ENCODE measurements at regions not wholly inside any gene's neighbourhood (a gene's known extent, or its start where the extent isn't known, plus 50 kb on each side); places are given as distances from the start of the nearest gene placed in this dataset.
"Not testable (repeated sequence)": the region's sequence is repeated elsewhere in the genome, so short reads cannot be mapped to it uniquely, and the experiment has no call there.

DNA sequence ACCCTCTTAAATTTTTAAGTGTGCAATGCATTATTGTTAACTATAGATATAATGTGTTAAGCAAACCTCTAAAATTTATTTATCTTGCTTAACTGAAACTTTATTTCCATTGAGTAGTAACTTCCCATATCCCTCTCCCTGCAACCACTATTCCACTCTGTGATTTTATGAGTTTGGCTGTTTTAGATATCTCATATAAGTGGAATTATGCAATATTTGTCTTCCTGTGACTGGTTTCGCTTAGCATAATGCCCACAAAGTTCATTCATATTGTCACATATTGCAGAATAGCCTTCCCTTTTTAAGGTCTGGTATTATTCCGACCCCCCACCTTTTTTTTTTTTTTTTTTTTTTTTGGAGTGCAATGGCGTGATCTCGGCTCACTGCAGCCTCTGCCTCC is 247.6 kb downstream of the EMP1 start:
- DNase-seq (ENCODE audit: low read depth in 2 of 2): no peak

DNA sequence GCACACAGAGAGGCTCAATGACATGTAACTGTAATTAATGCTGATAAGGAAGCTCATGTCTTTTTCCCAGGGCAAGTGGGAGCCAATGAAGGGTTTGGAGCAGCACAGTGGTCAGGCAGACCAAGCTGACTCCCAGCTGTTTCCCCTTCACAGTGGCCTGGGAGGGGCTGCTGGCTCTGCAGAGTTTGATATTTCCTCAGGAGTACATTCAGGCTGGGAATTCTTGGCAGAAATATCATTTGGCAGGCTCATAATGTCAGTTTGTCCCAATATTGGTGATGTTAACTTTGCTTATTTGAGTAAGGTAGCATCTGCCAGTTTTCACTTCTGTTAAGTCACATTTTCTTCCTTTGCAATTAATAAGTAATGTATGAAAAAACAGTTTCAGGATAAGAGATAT is 247.0 kb downstream of the EMP1 start:
- no peak for DNase-seq (ENCODE audit: low read depth in 2 of 2)

DNA sequence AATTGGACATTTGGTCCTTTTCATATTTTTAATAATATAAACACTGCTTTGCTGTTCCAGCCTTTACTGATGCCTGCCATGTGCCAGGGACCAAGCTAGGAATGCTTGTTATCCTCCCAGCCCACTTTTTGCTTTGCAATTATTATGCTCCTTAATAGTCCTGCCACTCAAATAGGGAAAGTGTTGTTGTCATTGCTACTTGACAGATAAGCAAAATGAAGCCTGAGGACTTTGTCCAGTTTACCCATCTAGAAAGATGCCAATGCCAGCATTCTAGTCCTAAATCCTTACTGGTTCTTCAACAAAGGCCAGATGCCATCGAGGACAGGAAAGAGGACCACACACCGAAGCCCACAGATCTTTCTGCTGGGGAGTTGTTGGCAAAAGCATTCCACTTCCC is 246.5 kb downstream of the EMP1 start:
- DNase-seq (ENCODE audit: low read depth in 2 of 2): no peak

DNA sequence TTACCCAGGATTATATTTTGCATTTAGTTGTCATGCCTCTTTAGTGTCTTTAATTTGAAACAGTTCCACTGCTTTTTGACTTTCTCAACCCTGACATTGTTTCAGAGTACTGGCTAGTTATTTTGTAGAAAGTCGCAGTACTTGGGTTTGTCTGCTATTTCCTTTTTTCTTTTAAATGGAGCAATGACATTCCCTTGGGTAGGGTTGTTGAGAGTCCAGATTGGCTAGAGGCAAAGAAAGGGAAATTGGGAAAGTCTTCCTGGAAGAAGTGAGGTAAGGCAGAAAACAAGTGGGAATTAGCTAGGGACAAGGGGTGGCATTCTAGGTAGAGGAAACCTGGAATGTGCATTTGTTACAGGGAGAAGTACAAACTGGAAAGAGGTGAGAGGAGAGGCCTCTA is 245.9 kb downstream of the EMP1 start:
- DNase-seq (ENCODE audit: low read depth in 2 of 2): no peak

DNA sequence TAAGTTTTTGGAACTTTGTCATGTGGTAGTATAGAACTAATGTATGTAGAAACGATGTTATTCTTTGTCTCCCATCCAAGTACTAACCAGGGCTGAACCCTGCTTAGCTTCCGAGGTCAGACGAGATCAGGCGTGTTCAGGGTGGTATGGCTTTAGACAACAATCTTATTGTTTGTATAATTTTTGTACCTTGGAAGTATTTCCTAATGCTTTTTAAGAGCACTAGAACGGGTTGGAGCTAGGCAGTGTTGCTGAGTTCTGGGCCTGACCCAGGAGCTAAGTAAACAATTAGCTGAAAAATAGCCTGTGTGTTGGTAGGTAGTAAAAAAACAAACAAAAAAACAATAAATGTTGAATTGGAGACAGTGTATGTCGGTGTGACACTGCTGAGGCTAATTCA is 244.3 kb downstream of the EMP1 start:
- no peak for DNase-seq (ENCODE audit: low read depth in 2 of 2)

DNA sequence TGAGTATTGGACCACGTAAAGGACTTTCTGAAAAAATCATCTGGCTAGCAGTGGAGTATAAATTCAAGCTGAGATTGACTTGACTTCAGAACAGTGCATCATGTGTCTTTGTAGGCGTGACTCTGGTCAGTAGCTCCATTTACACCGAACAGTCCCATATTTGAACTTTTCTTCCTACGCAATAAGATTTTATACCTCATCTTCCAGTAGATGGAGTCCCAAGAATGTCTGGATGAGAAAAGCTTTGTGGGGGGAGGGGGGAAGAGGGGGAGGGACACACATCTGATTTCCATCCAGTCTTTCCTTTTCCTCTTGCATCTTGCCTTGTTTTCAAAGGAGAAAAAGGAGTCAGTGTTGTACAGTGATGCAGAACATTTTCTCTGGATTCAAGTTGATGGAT is 241.0 kb downstream of the EMP1 start:
- DNase-seq (ENCODE audit: low read depth in 2 of 2): no peak

DNA sequence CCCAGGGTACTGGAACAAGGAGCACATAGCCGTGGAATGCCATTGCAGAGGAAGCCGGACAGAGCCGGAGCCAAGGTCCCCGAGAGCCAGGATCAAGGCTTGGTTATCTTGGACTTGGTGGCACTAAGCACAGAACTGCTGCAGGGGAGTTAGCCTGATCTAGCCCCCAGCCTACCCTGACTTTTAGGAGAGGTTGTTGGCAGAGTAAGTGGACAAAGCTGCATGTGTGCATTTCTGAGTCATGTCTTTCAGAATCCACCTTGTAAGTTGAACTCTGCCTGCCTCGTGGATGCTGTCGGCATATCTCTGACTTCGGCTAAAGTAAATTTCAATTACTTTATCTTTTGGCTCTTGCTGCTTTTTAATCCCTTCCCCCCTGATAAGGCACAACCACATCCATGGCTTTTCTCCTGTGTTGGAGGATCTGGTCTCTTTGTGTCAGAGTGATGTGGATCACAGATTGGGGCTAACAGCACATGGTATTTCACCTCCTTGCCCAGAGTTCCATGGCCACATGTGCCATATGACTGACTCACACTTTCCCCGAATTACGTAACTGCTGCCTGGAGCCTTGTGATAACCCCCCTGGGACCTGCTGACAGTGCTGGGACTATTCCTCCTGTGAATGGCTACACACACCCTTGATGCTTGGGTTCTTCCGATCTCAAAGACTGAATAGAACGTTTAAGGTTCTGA is 240.3 kb downstream of the EMP1 start:
- DNase-seq (ENCODE audit: low read depth in 2 of 2): no peak

DNA sequence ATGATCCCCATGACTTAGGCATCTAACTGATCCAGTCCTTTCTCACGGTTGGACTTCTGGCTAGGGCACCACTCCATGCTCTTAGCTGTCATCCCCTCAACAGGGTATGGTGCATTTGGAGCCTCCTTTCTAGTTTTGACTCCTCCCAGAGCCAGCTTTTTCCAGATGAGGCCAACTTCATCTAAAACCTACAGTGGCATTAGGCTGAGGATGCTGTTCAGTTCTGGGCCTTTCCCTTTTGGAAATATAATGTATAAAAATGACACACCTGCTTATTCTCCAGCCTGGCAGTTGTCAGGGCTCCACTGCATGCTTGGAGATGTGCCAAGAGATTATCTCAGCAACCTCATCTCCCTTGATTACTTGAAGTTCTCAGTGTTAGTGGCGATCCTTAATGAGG is 239.7 kb downstream of the EMP1 start:
- DNase-seq (ENCODE audit: low read depth in 2 of 2): no peak

DNA sequence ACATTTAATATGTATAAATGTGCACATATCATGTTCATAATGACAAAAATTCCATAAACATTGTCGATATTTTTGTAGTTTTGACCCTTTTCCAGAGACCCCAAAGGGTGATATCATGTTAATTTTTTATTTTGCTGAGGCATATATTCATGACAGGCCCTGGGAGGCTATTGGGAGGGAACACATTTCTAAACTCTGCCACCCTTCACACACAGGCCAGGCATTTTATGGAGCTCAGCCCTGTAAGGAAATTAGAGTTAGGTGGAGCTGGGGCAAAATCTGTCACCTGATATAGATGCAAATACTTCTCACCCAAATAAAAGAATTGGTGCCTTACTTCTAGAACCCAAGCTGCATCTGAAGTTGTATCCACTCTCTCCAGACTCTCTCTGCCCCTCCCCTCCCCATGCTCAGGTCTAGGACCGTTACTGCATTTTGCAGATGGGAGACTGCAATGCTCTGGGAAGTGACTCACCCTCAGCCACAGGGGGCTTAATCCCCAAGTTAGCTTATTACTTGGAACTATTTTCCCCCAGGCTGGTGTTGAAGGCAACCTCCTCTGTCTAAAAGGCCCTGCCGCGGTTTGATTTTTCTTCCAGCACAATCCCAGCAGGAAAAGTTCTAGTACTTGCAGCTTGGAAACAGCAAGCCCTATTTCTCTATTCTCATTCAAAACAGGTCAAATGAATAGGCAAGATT is 238.9 kb downstream of the EMP1 start:
- no peak for DNase-seq (ENCODE audit: low read depth in 2 of 2)

DNA sequence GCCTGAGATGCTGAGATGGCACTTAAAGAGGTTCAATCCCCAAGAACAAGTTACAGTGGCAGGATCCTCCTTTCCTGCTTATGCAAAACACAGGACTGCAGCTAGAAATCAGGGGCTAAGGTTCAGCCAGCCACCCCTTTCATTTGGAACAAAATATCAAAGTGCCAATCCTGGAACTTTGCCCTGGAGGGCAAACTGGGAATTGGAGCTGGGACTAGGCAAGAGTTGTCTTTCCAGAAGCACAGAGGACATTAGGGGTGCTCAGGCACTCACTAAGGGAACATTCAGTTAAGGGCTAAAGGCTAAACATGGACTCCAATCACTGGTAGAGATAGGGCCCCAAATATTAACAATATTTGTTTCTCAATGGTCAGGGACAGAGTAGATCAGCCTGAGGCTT is 237.2 kb downstream of the EMP1 start:
- no peak for DNase-seq (ENCODE audit: low read depth in 2 of 2)

DNA sequence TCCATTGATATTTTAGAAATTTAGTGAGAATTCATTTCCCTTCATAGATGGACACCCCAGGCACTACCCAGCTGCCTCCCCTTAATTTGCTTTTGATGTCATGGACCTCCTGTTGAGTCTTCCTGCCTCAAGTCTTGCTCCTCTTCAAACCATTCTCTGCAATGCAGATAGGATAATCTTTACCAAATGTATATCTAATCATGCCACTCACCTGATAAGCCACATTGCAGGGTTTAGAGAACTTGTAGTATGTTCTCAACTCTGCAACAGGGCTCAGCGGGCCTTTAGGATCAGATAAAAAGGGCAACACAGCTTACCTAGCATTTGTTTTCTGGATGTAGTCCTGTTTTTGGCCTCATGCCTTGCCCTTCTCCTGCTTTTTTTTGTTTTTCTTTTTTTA is 234.5 kb downstream of the EMP1 start:
- no peak for DNase-seq (ENCODE audit: low read depth in 2 of 2)

DNA sequence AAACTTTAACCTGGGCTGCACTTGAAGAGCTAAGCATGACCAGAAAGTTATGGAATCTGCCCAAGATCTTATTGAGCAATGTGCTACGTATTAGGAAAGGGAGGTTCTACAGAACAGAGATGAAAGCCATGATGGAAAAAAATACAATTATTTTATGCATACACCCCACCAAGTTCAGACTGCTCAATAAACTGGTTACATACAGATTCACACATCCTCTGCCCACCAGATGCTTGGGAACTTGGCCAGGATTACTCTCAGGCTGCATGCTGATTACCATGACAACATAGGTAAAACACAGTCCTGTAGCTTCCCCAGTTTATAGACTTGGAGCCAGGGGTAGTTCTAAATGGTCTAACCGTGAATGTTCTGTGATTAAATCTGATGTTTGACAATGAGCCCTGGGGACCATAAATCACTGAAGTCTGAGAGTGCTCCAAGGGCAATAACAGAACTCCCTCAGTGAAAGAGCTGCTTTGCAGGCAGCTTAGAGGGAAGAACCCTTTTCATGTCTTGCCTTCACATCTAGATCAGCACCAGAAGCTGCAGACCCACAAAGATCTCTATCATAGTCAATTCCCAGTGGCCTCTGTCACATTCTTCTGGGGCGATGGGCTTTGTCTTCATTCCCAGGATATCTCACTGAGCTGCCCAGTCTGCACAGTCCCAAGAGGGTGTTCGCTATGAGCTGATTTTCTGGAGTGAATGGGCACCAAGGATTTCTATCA is 232.2 kb downstream of the EMP1 start:
- no peak for DNase-seq (ENCODE audit: low read depth in 2 of 2)

DNA sequence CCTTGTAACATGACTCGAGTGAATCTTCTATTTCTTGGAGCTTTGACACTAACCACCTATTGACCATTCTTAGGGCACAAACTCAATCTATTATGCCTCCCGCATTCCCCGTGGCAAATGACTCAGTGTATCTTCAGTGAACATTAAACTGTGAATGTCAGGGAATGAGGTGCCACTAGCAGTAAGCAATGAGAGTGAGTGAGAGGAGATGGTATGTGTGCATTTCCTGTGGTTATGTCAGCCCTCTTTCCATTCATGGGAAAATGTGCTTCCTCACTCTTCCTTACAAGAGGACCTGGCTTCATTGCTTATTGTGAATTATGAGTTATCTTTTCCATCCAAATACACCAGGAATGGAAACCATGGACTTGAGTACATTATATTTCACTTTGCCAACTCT is 229.2 kb downstream of the EMP1 start:
- DNase-seq (ENCODE audit: low read depth in 2 of 2): peak in 1 of 2 donors; percentile 44

DNA sequence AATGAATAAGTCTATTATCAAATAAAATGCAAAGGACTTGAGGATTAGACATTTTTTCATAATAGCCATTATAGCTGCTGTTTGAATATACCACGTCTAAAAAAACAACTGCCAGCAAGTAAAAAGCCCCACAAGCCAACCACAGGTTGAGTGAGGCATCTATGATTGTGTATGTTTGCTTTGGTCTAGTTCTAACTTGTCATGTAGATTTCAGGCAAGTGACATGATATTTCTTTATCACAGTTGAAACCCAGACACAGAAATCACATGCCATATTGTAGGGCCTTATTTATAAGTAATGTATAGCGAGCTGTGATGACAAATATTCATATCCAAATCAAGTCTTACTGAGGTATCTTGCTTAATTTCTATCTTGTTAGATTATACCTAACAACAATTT is 225.8 kb downstream of the EMP1 start:
- no peak for DNase-seq (ENCODE audit: low read depth in 2 of 2)

DNA sequence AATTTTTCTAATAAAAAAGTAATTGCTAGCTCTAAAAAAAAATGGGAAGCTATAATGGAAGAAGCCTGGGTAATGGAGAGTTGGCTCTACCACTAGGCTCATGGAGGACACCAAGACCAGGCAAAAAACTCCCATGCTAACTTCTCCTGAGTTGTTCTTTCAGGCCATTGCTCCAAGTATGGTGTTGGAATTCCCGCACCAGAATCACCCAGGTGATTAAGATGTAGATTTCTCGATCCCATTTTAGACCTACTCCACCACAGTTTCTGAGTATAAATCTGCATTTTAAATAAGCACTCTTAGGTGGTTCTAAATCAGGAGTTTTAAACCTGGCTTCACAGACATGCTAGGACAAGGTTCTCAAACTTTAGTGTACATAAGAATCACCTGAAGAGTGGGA is 221.0 kb downstream of the EMP1 start:
- DNase-seq (ENCODE audit: low read depth in 2 of 2): no peak

DNA sequence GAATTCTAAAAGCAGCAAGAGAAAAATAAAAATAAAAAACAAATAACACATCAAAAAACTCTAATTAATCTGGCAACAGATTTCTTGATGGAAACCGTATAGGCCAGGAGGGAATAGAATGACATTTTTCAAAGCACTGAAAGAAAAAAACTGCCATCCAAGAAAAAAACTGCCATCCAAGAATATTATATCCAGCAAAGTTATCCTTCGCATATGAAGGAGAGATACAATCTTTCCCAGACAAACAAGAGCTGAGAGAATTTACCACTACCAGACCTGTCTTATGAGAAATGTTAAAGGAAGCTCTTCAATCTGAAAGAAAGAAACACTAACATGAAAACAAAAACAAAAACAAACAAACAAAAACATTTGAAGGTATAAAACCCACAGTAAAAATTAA is 214.8 kb downstream of the EMP1 start:
- DNase-seq (ENCODE audit: low read depth in 2 of 2): no peak

DNA sequence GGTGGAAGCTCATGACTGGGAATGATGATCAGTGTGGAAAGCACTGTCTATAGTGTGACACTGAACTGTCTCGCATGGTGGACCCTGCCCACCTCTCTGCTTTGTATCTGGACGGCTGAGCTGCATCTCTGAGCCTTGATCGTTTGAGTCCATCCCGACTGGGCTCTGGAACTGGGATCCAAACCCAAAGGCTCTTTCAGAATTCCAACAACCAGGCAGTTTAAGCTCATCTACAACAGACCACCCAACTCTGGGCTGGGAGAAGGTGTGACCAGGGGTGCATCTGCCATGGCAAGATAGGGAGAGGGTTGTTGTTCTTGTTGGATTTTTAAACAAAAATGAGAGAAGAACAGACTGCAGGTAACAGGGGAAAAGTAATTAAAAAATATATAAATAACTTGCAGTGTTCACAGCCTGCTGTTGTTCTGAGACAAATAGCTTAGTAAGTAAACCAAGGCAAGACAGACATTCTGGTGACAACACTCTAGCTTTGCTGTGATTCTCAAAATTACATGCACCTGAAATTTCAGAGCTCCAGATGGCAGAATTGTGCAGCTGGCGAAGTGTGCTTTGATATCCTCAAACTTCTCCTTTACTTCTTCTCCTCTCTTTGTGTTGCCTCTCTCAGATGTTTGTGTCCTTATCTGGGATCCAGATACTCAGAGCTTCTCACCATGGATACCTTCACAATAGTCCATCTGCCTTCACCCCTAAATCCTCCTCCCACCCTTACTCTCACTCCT is 209.6 kb downstream of the EMP1 start:
- no peak for DNase-seq (ENCODE audit: low read depth in 2 of 2)

DNA sequence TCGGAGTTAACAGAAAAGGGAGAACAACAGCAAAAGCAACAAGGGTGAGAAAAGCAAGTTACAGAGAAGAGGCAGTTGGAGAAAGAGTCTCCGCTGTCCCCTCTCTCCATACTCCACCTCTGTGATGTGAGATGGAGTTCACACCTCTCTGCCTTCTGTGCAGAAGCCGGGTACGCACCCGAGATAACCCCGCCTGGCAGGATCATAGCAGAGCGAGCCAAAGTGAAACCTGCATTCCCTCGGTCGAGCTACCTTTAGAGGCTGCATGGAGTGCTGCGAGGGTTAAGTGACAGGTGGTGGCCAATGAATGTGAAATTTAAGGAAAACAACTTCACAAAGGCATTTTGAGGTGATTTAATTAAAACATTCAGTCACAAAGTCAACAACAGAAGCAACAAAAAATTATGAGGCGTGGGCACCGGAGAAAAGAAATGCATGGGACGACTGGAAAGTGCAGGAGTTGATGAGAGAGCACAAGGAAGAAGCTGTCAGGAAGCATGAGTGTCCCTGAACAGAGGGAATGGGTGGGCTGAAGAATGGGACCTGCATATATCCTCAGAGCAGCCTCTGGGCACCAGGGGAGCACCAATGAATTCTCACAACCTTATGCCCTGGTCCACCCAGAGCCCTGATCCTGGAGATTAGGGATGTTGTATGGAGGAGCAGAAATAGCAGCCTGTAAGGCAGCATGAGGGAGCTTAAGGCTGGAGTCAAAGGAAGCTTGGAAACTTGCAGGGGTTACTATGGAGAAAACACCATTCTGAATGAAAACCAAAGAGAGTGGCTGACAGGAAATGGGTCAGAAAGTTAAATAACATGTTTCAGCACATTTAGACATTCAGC is 208.3 kb downstream of the EMP1 start:
- DNase-seq (ENCODE audit: low read depth in 2 of 2): no peak

DNA sequence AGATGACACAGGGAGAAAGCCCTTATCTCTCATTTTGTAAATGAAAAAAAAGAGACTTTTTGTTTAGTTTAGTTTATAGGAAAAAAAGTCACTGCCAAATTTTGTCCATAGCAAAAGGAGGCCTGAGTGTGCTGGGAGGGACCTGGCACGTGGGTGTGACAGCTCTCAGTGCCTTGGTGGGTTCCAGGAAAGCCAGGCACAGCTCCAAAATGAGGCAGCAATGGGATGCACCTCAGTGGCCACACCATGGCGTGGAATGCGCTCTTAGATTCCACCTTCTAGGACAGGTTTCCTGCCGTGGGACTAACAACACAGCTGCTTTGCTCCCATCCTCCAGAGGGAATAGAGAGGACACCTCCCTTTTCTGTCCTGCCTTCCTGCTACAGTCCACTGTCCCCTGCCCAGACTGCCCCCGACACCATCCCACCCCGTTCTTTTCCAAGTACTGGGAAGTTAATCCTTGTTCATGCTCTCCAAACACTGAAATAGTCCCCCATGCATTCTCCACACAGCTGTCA is 207.6 kb downstream of the EMP1 start:
- DNase-seq (ENCODE audit: low read depth in 2 of 2): no peak

DNA sequence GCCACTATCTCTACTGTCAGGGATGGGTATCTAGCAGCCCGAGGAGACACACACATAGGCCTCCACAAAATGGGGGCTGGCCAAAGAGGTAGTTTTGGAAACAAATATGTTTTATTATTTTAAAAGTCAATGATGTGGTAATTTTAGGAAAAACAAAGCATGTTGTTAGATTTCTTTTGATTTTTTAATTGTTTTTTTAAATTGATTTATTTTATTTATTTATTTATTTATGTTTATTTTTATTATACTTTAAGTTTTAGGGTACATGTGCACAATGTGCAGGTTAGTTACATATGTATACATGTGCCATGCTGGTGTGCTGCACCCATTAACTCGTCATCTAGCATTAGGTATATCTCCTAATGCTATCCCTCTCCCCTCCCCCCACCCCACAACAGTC is 194.8 kb downstream of the EMP1 start:
- not testable (repeated sequence) for DNase-seq (ENCODE audit: low read depth in 2 of 2)

DNA sequence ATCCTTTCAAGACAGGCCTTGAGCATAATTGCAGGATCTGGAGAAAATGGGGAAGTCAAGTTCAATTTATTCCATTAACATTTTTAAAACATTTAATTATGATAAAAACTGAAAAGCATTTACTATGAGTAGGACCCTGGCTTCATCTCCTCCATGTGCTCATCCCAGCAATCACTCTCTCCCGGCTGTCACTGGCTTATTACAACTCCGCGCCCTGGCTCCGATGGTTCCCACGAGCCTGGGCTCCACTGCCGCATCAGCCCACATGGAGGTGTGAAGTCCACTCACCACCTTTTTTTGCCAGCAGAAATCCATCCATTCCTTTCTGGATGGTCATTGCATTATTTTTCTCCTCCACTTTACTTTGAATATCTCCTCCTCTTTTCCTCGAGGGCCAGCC is 194.4 kb downstream of the EMP1 start:
- DNase-seq (ENCODE audit: low read depth in 2 of 2): no peak
